Activated T-helper 1 cell treated with anti-CD3 and anti-CD28 coated beads, Interleukin-12 subunit alpha, Interleukin-12 subunit beta, Interleukin-2, Interleukin-4 antibody, amounts not matched to agents 30 ng/mL and 10 ng/mL and 1 ng/mL, durations not matched to agents 14 hours and 24 hours and 36 hours (primary cell): ENCODE measurements at regions not wholly inside any gene's neighbourhood (a gene's known extent, or its start where the extent isn't known, plus 50 kb on each side); places are given as distances from the start of the nearest gene placed in this dataset.

Source experiments
- DNase-seq: peaks from one replicate; pipeline ENCODE4 v3.0.0; 2021; ENCODE audit warnings: low spot score
- H3K27ac Mint-ChIP-seq: one replicate; pipeline ENCODE4 v1.8.0; 2021; ENCODE audit warnings: mild to moderate bottlenecking, mixed read lengths
- H3K27me3 Mint-ChIP-seq: one replicate; pipeline ENCODE4 v1.8.0; 2022; ENCODE audit warnings: mild to moderate bottlenecking, moderate library complexity, mixed read lengths; ENCODE audit not compliant: insufficient read depth
- H3K36me3 Mint-ChIP-seq: one replicate; pipeline ENCODE4 v1.8.0; 2021; ENCODE audit warnings: low read depth, mixed read lengths
- H3K4me1 Mint-ChIP-seq: one replicate; pipeline ENCODE4 v1.8.0; 2021; ENCODE audit warnings: low read depth, mixed read lengths
- H3K4me3 Mint-ChIP-seq: one replicate; pipeline ENCODE4 v1.8.0; 2021; ENCODE audit warnings: mild to moderate bottlenecking, moderate library complexity, mixed read lengths
- H3K9me3 Mint-ChIP-seq: one replicate; pipeline ENCODE4 v1.8.0; 2021; ENCODE audit warnings: mixed read lengths
- intact Hi-C: fragments of 100-400 bp; cut with micrococcal nuclease; formaldehyde crosslinking; loops from one replicate; pipeline ENCODE4 v1.15.1; 2024

DNA sequence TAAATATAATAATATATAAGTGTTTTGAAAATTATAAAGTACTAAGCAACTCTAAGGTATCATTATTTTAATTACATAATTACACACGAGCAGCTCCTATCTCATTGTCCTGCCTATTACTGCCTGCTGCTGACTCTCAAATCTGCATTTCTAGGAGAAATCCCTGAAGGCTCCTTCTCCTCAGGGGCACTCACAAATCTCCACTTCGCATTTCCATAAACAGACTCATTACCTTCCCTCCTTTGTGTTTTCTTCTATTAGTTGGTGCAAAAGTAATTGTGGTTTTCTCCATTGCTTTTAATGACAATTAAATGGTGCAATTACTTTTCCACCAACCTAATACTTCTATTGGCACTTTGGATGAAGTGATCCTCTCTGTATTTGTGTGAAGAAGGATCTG, 135.0 kb upstream of the HNMT start:
- intact Hi-C loops, result no loop called here
- Mint-ChIP-seq H3K27ac (no peak overlapping the region), H3K9me3 (no peaks in the 10 kb centered on the region), H3K27me3 (peaks cover 7% of the 10 kb centered on the region), H3K4me3 (no peak overlapping the region), H3K36me3 (no peaks in the 10 kb centered on the region), H3K4me1 (no peaks in the 10 kb centered on the region)
- DNase-seq, result no peak

DNA sequence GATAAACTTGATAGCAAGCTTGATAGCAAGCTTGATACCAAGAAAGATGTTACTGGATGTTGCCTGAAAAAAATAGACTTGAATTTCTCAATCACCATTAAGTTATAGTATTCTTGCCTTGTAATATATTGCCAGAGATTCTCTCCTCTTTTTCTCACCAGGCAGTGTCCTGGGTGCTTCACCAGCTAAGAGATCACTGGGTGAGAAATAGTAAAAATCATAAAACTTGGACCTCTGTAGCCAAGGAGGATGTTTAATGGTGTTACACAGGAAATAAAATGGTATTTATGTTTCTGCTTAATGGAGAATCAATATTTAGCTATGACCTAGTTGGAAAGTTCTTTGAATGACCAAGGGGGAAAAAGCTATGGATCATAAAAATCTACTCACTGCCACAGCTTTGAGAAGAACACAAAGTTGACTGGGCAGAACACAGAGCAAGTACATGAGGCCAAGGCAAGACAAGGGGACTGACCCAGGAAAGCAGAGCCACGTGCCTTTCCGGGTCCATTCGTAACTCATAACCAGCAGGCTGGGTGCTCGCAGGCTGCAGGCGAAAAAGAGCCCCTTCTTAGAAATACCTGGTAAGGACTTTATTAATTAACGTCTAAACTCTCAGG, 129.4 kb upstream of the HNMT start:
- intact Hi-C loops, result loop anchor here (5.0 kb wide), 1 partner anchor 903 kb away; no protein-coding TSS in a partner anchor
- no peaks in the 10 kb centered on the region for H3K9me3 Mint-ChIP-seq
- H3K36me3 Mint-ChIP-seq, result no peaks in the 10 kb centered on the region
- no peak for DNase-seq
- H3K27ac Mint-ChIP-seq, result no peak overlapping the region
- no peaks in the 10 kb centered on the region for H3K4me1 Mint-ChIP-seq
- no peak overlapping the region for H3K4me3 Mint-ChIP-seq
- H3K27me3 Mint-ChIP-seq, result peaks cover 7% of the 10 kb centered on the region

DNA sequence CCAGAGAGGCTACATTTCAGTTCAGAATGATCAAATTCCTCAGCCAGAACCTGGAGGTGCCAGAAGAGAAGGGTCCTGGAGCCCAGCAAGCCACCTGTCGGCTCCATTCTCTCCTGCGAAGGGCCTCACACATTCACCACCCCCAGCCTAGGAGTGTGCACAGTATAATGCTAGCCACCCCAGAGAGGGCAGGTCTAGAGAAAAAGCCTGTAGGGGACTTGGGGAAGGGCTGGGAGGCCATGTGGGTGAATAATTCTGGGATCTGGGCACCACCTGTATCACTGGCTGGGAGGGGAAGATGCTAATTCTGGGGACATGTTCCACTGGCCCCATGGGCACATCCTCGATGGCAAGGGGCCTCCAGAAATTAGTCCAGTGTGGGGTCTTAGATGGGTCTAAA, 127.6 kb upstream of the HNMT start:
- H3K36me3 Mint-ChIP-seq, result no peaks in the 10 kb centered on the region
- no peaks in the 10 kb centered on the region for H3K4me1 Mint-ChIP-seq
- no peaks in the 10 kb centered on the region for H3K9me3 Mint-ChIP-seq
- H3K27ac Mint-ChIP-seq, result no peak overlapping the region
- H3K4me3 Mint-ChIP-seq, result no peak overlapping the region
- intact Hi-C loops, result loop anchor here (5.0 kb wide), 1 partner anchor 904 kb away; no protein-coding TSS in a partner anchor
- peaks cover 7% of the 10 kb centered on the region for H3K27me3 Mint-ChIP-seq
- DNase-seq, result no peak

DNA sequence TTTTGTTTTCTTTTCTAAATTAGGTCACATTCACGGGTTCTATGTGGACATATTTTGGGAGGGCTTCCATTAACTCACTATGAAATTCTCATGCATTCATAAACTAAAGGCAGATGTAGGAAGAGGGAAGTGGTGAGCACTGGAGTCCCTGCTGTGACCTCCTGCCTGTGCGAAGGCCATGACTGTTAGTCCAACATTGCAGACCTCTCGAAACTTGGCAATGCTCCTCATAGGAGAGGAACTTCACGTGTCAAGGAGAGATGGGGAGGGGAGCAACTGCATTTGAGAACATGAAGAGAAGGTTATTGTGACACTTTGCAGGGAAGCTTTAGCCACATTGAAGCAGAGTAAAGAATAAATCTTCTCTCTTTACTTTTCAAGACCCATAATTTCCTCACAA, 126.4 kb upstream of the HNMT start:
- Mint-ChIP-seq H3K27me3 (no peaks in the 10 kb centered on the region), H3K4me3 (no peak overlapping the region), H3K36me3 (no peaks in the 10 kb centered on the region), H3K27ac (no peak overlapping the region), H3K4me1 (no peaks in the 10 kb centered on the region), H3K9me3 (no peaks in the 10 kb centered on the region)
- intact Hi-C loops, result loop anchor here (1.0 to 5.0 kb wide), 2 partner anchors 371 to 906 kb away; no protein-coding TSS in a partner anchor
- no peak for DNase-seq

DNA sequence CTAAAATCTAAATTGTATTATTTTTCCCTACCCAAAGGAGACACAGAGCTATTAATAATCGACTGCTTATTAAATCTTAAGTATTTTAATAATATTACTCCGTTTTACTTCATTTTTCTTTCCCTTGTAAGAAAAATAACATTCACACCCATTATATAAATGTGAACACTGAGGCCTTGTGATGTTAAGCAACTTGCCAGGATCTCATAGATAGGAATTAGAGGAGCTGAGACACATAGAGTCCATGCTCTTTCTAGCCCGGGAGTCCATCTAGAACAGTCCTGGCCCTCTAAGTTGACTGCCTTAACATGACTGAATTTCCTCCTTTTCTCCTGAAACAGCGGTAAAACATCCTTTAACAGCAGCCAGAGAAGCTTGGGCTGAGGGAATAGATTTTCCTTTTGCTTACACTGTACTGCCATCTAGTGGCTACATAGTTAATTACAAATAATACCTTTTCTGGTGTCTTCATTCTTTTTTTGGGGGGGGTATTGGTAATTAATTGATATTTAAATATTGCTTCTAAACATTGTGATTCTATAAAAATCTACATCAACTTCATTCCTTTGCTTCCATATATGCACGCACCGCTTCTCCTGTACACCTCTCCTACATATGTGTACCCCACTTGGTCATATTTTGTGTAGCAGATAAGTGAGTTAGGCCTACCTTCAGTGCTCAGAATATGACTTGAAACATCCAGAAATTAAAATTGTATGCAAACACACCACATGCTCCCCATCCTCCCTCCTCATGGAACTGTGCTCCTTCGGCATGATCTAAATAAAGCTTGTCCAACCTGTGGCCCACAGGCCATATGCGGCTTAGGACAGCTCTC, 125.8 kb upstream of the HNMT start:
- no peaks in the 10 kb centered on the region for H3K4me1 Mint-ChIP-seq
- H3K27ac Mint-ChIP-seq, result no peak overlapping the region
- H3K4me3 Mint-ChIP-seq, result no peak overlapping the region
- no peak for DNase-seq
- no peaks in the 10 kb centered on the region for H3K27me3 Mint-ChIP-seq
- no peaks in the 10 kb centered on the region for H3K9me3 Mint-ChIP-seq
- H3K36me3 Mint-ChIP-seq, result no peaks in the 10 kb centered on the region
- intact Hi-C loops, result loop anchor here (1.0 to 5.0 kb wide), 2 partner anchors 371 to 906 kb away; no protein-coding TSS in a partner anchor

DNA sequence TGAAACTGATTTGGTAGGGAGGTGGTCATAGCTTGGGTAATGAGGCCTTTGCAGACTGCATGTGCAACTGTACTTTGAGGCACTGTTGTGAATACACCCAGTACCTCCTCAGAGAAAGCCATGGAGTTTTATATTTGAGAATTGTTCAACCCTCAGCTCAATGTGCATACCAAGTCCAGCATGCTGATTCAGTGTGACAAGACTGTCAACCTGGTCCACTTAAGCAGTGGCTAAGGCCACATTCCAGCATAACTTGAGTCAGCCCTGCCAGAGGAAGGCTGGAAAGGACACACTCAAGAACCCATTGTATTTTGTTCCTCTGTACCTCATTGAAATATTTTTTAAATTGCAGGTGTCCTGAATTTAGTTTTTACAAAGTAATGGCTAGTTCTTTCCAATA, 121.8 kb upstream of the HNMT start:
- no peaks in the 10 kb centered on the region for H3K36me3 Mint-ChIP-seq
- H3K27ac Mint-ChIP-seq, result no peak overlapping the region
- no peaks in the 10 kb centered on the region for H3K27me3 Mint-ChIP-seq

GRCh38 chr2:137842952-137843351, 121.3 kb upstream of the HNMT start:
- Mint-ChIP-seq H3K36me3 (no peaks in the 10 kb centered on the region), H3K27ac (no peak overlapping the region), H3K9me3 (no peaks in the 10 kb centered on the region), H3K4me1 (no peaks in the 10 kb centered on the region), H3K4me3 (no peak overlapping the region), H3K27me3 (no peaks in the 10 kb centered on the region)
- DNase-seq, result no peak
- intact Hi-C loops, result no loop called here

More for the DNA sequence above, 121.8 kb upstream of the HNMT start:
- DNase-seq, result no peak
- no peak overlapping the region for H3K4me3 Mint-ChIP-seq
- H3K9me3 Mint-ChIP-seq, result no peaks in the 10 kb centered on the region
- H3K4me1 Mint-ChIP-seq, result no peaks in the 10 kb centered on the region
- intact Hi-C loops, result no loop called here

- Mint-ChIP-seq H3K9me3 (no peaks in the 10 kb centered on the region), H3K4me3 (no peak overlapping the region), H3K27ac (no peak overlapping the region), H3K27me3 (no peaks in the 10 kb centered on the region), H3K36me3 (no peaks in the 10 kb centered on the region), H3K4me1 (no peaks in the 10 kb centered on the region)
- no peak for DNase-seq
- intact Hi-C loops, result no loop called here
Observed at GRCh38 chr2:137845422-137845821, 118.9 kb upstream of the HNMT start.

GRCh38 chr2:137846993-137847392, 117.3 kb upstream of the HNMT start:
- intact Hi-C loops, result no loop called here
- no peaks in the 10 kb centered on the region for H3K36me3 Mint-ChIP-seq

DNA sequence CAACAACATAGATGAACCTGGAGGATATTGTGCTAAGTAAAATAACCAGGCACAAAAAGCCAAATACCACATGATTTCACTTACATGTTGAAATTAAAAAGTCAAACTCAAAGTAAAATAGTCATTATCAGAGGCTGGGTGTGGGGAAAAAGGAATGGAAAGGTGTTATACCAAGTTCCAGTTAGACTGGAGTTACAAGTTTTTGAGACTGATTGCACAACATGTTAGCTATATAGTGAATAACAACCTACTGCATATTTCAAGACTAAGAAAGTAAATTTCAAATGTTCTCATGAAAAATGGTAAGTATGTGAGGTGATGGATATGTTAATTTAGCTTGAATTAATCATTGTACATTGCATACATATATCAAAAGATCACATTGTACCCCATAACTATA, 116.8 kb upstream of the HNMT start:
- Mint-ChIP-seq H3K4me1 (no peaks in the 10 kb centered on the region), H3K4me3 (no peak overlapping the region), H3K27ac (no peak overlapping the region), H3K36me3 (no peaks in the 10 kb centered on the region), H3K9me3 (no peaks in the 10 kb centered on the region), H3K27me3 (peaks cover 2% of the 10 kb centered on the region)
- DNase-seq, result no peak
- intact Hi-C loops, result no loop called here

More at GRCh38 chr2:137846993-137847392, 117.3 kb upstream of the HNMT start:
- H3K27ac Mint-ChIP-seq, result no peak overlapping the region
- H3K27me3 Mint-ChIP-seq, result peaks cover 2% of the 10 kb centered on the region
- H3K4me3 Mint-ChIP-seq, result no peak overlapping the region
- H3K4me1 Mint-ChIP-seq, result no peaks in the 10 kb centered on the region
- DNase-seq, result no peak
- H3K9me3 Mint-ChIP-seq, result no peaks in the 10 kb centered on the region

DNA sequence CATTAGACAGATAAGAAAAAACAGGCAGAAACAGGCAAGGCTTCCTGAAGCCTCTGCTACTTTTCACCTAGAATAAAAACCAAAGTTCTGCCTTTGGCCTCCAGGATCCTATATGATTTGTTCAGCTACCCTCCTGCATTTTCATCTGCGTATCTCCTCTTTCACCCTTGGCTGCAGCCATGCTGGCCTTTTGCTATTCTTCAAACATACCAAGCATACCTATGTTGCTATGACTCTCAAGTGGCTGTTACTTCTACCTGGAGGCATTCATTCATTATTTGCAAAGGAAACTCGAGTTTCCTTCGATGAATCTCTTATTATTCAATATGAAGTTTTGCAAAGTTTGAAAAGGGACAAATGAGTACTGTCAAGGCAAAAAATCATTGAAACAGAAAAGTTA, 106.4 kb upstream of the HNMT start:
- H3K27me3 Mint-ChIP-seq, result peaks cover 2% of the 10 kb centered on the region
- DNase-seq, result no peak
- no peaks in the 10 kb centered on the region for H3K36me3 Mint-ChIP-seq
- intact Hi-C loops, result no loop called here
- no peaks in the 10 kb centered on the region for H3K9me3 Mint-ChIP-seq
- H3K4me1 Mint-ChIP-seq, result no peaks in the 10 kb centered on the region
- no peak overlapping the region for H3K4me3 Mint-ChIP-seq
- no peak overlapping the region for H3K27ac Mint-ChIP-seq

GRCh38 chr2:137862651-137863050, 101.6 kb upstream of the HNMT start:
- Mint-ChIP-seq H3K27ac (no peak overlapping the region), H3K36me3 (no peaks in the 10 kb centered on the region), H3K4me3 (no peak overlapping the region), H3K27me3 (peaks cover 7% of the 10 kb centered on the region), H3K4me1 (no peaks in the 10 kb centered on the region), H3K9me3 (no peaks in the 10 kb centered on the region)
- DNase-seq, result no peak
- intact Hi-C loops, result no loop called here

DNA sequence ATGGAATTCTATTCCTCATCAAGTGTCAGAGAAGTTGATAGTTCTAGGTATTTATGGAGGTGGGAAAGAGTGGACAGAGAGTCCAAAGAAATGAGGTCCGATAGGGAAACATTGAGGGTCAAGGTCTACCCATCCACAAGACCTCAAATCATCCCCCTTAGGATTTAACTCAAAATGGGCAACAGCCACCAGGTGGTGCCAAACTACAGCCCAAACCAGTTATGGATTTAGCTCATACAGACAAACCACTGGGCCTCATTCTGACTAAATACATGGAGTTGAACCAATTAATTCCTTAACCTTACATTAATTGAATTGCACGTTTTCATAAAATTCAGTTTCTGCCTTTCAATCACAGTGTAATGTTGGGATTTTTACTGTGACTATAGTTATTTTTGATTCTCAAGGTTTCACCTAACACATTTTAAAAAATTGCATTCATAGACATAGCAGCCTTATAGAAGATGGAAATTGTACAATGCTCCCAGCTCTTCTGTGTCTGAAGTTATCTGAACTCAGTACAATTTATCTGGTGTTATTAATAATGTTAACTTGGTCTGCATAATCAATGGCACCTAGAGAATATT, 98.2 kb upstream of the HNMT start:
- H3K4me1 Mint-ChIP-seq, result no peaks in the 10 kb centered on the region
- H3K9me3 Mint-ChIP-seq, result no peaks in the 10 kb centered on the region
- H3K27ac Mint-ChIP-seq, result no peak overlapping the region
- no peak overlapping the region for H3K4me3 Mint-ChIP-seq
- H3K36me3 Mint-ChIP-seq, result no peaks in the 10 kb centered on the region
- DNase-seq, result no peak
- peaks cover 5% of the 10 kb centered on the region for H3K27me3 Mint-ChIP-seq
- intact Hi-C loops, result loop anchor here (1.0 kb wide), 3 partner anchors 508 to 961 kb away; no protein-coding TSS in a partner anchor
